OCI-LY7 (cell line): ENCODE measurements at regions not wholly inside any gene's neighbourhood (a gene's known extent, or its start where the extent isn't known, plus 50 kb on each side); places are given as distances from the start of the nearest gene placed in this dataset.

Source experiments
- EZH2phosphoT487 ChIP-seq: fragments of 200-600 bp; sonication (generic); IDR thresholded peaks from 2 replicates; pipeline ENCODE4 v1.6.1; 2018; ENCODE audit warnings: low read depth, borderline replicate concordance, mild to moderate bottlenecking, mixed run types, antibody characterized with exemption, low read length, moderate library complexity, mixed read lengths
- TF ChIP-seq, protein P1 (sequence below): fragments of 200-600 bp; sonication (generic); conservative IDR thresholded peaks from 2 replicates; pipeline ENCODE4 v1.5.1; 2014; ENCODE audit warnings: mild to moderate bottlenecking, antibody characterized with exemption, low read length, moderate library complexity, mixed read lengths

DNA sequence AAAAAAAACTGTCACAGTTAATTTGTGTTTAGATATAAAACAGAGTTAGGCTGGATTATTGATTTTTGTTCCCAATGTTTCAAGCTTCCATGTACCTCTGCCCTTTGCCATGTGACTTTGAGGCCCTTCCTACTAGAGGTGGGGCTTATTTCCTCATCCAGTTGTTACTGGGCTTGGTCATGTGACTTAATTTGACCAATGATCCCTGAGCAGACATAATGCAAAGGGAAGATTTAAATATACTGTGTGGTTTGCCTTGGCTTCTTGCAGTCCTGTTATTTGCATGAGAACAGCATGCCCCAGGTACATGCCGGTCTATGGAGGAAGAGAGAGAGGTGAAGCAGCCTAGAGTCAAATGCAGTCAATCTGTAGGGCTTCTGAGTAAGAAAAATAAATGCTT is 347.0 kb downstream of the MIAT start:
- TF ChIP-seq, protein P1, sequence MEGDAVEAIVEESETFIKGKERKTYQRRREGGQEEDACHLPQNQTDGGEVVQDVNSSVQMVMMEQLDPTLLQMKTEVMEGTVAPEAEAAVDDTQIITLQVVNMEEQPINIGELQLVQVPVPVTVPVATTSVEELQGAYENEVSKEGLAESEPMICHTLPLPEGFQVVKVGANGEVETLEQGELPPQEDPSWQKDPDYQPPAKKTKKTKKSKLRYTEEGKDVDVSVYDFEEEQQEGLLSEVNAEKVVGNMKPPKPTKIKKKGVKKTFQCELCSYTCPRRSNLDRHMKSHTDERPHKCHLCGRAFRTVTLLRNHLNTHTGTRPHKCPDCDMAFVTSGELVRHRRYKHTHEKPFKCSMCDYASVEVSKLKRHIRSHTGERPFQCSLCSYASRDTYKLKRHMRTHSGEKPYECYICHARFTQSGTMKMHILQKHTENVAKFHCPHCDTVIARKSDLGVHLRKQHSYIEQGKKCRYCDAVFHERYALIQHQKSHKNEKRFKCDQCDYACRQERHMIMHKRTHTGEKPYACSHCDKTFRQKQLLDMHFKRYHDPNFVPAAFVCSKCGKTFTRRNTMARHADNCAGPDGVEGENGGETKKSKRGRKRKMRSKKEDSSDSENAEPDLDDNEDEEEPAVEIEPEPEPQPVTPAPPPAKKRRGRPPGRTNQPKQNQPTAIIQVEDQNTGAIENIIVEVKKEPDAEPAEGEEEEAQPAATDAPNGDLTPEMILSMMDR: no peak
- TF ChIP-seq EZH2phosphoT487: no peak
